NCI-H2029 (cell line): ENCODE measurements at regions not wholly inside any gene's neighbourhood (a gene's known extent, or its start where the extent isn't known, plus 50 kb on each side); places are given as distances from the start of the nearest gene placed in this dataset.

Source experiments
- DNase-seq: peaks from one replicate; lab custom pipeline; 2025; lab: John Stamatoyannopoulos, UW

- DNase-seq = no peak
These were observed 57.4 kb upstream of the PSMF1 start for GRCh38 chr20:1060985-1061384.

GRCh38 chr20:1061484-1062221 lies 56.7 kb upstream of the PSMF1 start:
- DNase-seq = no peak

GRCh38 chr20:1062334-1063010 lies 55.9 kb upstream of the PSMF1 start:
- peak; percentile 53 for DNase-seq
